ENCODE measurements at regions not wholly inside any gene's neighbourhood (a gene's known extent, or its start where the extent isn't known, plus 50 kb on each side); places are given as distances from the start of the nearest gene placed in this dataset.

DNA sequence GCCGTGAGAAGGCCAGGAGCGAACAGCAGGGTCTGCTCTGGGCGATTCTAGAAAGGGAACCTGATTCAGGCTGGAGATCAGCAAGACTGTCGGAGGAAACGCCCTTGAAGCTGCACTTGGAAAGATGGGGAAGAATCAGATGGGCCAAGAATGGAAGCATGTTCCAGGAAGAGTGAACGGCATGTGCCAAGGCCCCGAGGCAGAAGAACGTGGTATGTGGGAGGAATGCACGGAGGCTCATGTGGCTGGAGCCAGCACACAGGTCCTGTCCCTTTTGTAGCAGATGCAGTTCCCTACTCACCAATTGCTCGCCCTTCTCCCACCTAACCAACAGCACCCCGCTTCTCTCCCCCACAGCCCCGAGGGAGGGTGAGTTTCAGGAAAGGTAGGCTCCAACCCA, 180.6 kb downstream of the TFAP2C start (continued):
- no peak for TF ChIP-seq CTCF (IDR thresholded peaks at IDR 0.05 in 2 of 3, conservative IDR thresholded peaks at IDR 0.05 in 1 of 3; ENCODE audit: borderline replicate concordance in 1 of 3, insufficient read depth in 1 of 3, low read depth in 2 of 3, low read length in 2 of 3)
- no peak for TF ChIP-seq EZH2phosphoT487 (IDR thresholded peaks at IDR 0.05; ENCODE audit: borderline replicate concordance)
- no peak for TF ChIP-seq ATF3 (IDR thresholded peaks at IDR 0.05)

GRCh38 chr20:56810141-56810540, 181.0 kb downstream of the TFAP2C start:
- Histone ChIP-seq H4K20me1 (ENCODE audit: insufficient read depth) (no peaks in the 10 kb centered on the region), H3K9me2 (ENCODE audit: insufficient read depth) (no peaks in the 10 kb centered on the region), H3K4me2 (ENCODE audit: low read length) (no peak overlapping the region), H3K27me3 (ENCODE audit: insufficient read depth, low read length) (no peaks in the 10 kb centered on the region), H2AFZ (ENCODE audit: low read depth, low read length, poor library complexity, severe bottlenecking) (no peak overlapping the region), H3K9ac (ENCODE audit: low read length) (no peak overlapping the region), H3K79me2 (ENCODE audit: insufficient read depth, low read length) (no peaks in the 10 kb centered on the region), H3K27ac (ENCODE audit: low read depth, low read length) (no peak overlapping the region), H3K9me3 (ENCODE audit: control insufficient read depth in 1 of 2, insufficient read depth in 1 of 2, low read depth in 1 of 2, low read length in 2 of 2) (no peaks in the 10 kb centered on the region), H3K4me1 (ENCODE audit: control insufficient read depth in 1 of 2, insufficient read depth in 2 of 2, low read length in 2 of 2) (peaks cover 8 to 14% of the 10 kb centered on the region in 2 experiments; a peak in 3 of 4 replicates), H3K4me3 (replicated peaks in 1 of 2; ENCODE audit: low read depth in 1 of 2, low read length in 2 of 2) (no peak overlapping the region), H3K36me3 (ENCODE audit: control insufficient read depth in 1 of 2, insufficient read depth in 2 of 2, low read length in 2 of 2) (no peaks in the 10 kb centered on the region)
- TF ChIP-seq SRF (IDR thresholded peaks at IDR 0.05; ENCODE audit: low read depth) = no peak
- TF ChIP-seq SIN3A (IDR thresholded peaks at IDR 0.05; ENCODE audit: low read depth) = no peak
- TF ChIP-seq ZBTB33 (IDR thresholded peaks at IDR 0.05; ENCODE audit: extremely low read depth, insufficient replicate concordance, low read length) = no peak
- no peak for TF ChIP-seq JUND (IDR thresholded peaks at IDR 0.05)
- TF ChIP-seq, protein P1, sequence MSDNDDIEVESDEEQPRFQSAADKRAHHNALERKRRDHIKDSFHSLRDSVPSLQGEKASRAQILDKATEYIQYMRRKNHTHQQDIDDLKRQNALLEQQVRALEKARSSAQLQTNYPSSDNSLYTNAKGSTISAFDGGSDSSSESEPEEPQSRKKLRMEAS (IDR thresholded peaks at IDR 0.05) = no peak
- no peak for TF ChIP-seq ELF1 (IDR thresholded peaks at IDR 0.05; ENCODE audit: borderline replicate concordance, low read depth)
- no peak for TF ChIP-seq POLR2AphosphoS5 (IDR thresholded peaks at IDR 0.05; ENCODE audit: low read depth, low read length)
- TF ChIP-seq EZH2 (IDR thresholded peaks at IDR 0.05) = no peak
- TF ChIP-seq ZNF274 (IDR thresholded peaks at IDR 0.05; ENCODE audit: low read depth, low read length) = no peak
- no peak for TF ChIP-seq CBX3 (IDR thresholded peaks at IDR 0.05; ENCODE audit: low read depth)
- TF ChIP-seq CTCF (IDR thresholded peaks at IDR 0.05 in 2 of 3, conservative IDR thresholded peaks at IDR 0.05 in 1 of 3; ENCODE audit: borderline replicate concordance in 1 of 3, insufficient read depth in 1 of 3, low read depth in 2 of 3, low read length in 2 of 3) = no peak
- no peak for TF ChIP-seq ZFX (IDR thresholded peaks at IDR 0.05)
- TF ChIP-seq EGR1 (IDR thresholded peaks at IDR 0.05; ENCODE audit: low read depth) = no peak
- TF ChIP-seq RAD21 (IDR thresholded peaks at IDR 0.05; ENCODE audit: low read depth) = no peak
- TF ChIP-seq YY1 (IDR thresholded peaks at IDR 0.05; ENCODE audit: extremely low read depth, insufficient replicate concordance, low read depth, low read length) = no peak
- TF ChIP-seq FOSL1 (IDR thresholded peaks at IDR 0.05; ENCODE audit: low read depth) = no peak
- TF ChIP-seq EZH2phosphoT487 (IDR thresholded peaks at IDR 0.05; ENCODE audit: borderline replicate concordance) = no peak
- no peak for DNase-seq (ENCODE audit: low read depth, low spot score)
- BruUV-seq (replicated peaks) = no TSS peak
- ATAC-seq = no peak
- RAD21 ChIA-PET (ENCODE audit: low non-redundant PET in 1 of 2, low total read pairs in 2 of 2, uncharacterized antibody in 2 of 2, unreplicated experiment in 2 of 2) = no interaction called here
- POLR2A ChIA-PET = no interaction called here
- intact Hi-C loops (cut with micrococcal nuclease) = no loop called here
- CTCF ChIA-PET = no interaction called here
